Mammary epithelial cell (primary cell): ENCODE measurements at regions not wholly inside any gene's neighbourhood (a gene's known extent, or its start where the extent isn't known, plus 50 kb on each side); places are given as distances from the start of the nearest gene placed in this dataset.

Experiments
- EZH2 ChIP-seq: IDR thresholded peaks from 2 replicates; pipeline ENCODE4 v1.6.1; 2012; ENCODE audit warnings: low read length, inconsistent platforms, borderline replicate concordance
- TF ChIP-seq, protein P1 (sequence below), 2 donors: IDR thresholded peaks in 1 of 2; conservative IDR thresholded peaks in 1 of 2; 2 replicates each; pipeline ENCODE4 v1.5.1; 2011 to 2012; ENCODE audit warnings: inconsistent platforms in 2 of 2, low read length in 2 of 2, mild to moderate bottlenecking in 2 of 2, control low read depth in 1 of 2, low read depth in 1 of 2; ENCODE audit not compliant: insufficient read depth in 1 of 2; ENCODE audit errors: extremely low read depth in 1 of 2

DNA sequence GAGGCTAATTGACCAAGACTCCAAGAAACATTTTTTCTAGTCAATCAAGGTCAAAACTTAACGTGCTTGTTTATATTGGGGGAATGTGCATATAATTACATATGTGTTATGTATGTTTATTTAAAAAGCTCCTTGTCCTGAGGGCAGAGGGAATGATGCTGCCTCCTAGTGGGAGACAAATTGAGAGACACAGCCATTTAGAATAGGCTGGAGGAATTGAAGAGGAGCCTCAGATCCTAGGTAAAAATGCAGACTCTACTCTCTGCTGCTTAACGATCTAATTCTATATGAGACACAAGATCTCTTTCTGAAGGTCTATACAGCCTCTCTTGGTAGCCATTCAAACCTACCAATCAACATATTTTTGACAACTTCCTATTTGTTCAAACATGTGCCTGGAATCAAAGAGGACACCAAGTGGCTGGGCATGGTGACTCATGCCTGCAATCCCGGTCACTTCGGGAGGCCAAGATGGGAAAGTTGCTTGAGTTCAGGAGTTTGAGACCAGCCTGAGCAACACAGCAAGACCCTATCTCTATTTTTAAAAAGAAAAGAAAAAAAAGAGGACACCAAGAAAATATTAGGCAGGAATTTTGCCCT lies 136.6 kb upstream of the ZNF648 start:
- TF ChIP-seq, protein P1, sequence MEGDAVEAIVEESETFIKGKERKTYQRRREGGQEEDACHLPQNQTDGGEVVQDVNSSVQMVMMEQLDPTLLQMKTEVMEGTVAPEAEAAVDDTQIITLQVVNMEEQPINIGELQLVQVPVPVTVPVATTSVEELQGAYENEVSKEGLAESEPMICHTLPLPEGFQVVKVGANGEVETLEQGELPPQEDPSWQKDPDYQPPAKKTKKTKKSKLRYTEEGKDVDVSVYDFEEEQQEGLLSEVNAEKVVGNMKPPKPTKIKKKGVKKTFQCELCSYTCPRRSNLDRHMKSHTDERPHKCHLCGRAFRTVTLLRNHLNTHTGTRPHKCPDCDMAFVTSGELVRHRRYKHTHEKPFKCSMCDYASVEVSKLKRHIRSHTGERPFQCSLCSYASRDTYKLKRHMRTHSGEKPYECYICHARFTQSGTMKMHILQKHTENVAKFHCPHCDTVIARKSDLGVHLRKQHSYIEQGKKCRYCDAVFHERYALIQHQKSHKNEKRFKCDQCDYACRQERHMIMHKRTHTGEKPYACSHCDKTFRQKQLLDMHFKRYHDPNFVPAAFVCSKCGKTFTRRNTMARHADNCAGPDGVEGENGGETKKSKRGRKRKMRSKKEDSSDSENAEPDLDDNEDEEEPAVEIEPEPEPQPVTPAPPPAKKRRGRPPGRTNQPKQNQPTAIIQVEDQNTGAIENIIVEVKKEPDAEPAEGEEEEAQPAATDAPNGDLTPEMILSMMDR (conservative IDR thresholded peaks at IDR 0.05 in 1 of 2, IDR thresholded peaks at IDR 0.05 in 1 of 2; ENCODE audit: extremely low read depth in 1 of 2, insufficient read depth in 1 of 2, low read depth in 1 of 2, low read length in 2 of 2) = peak; percentile 22 to 50
- no peak for TF ChIP-seq EZH2
